ENCODE measurements at regions not wholly inside any gene's neighbourhood (a gene's known extent, or its start where the extent isn't known, plus 50 kb on each side); places are given as distances from the start of the nearest gene placed in this dataset.

DNA sequence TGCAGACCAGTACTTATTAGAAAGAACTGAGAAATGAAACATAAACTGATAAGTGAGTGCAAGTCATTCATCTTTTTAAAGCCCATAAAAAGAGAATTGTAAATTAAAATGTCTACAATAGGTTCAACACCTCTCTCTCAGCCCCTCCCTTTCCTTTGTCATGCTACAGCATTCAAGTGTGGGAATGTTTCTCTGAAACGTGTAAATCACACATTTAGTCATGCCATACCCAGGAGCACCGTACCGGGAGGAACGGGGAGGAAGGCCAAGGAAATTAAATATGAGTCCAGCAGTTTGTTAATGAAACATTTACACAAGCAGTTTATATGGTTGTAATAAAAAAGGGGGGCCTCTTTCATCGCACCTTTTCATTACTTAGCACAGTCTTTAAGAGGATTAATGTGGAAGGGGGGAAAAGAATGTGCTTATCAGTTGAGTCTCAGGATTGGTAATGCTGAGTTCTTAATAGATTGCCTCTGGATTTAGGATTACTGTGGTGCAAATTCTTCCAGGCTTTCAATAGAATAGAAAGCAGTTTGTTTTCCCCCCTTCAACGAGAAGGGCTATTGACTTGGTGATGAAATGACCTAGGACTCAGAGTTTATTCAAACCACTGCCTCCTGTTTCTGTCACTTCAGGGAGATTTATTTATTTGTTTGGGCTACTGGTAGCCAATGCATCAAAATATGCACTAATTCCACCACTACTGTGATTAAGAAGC, 176.0 kb upstream of the ZNF608 start:
- no peak for DNase-seq (ENCODE audit: low read depth)
- H3K4me3 ChIP-seq (ENCODE audit: low read length) = no peak overlapping the region

DNA sequence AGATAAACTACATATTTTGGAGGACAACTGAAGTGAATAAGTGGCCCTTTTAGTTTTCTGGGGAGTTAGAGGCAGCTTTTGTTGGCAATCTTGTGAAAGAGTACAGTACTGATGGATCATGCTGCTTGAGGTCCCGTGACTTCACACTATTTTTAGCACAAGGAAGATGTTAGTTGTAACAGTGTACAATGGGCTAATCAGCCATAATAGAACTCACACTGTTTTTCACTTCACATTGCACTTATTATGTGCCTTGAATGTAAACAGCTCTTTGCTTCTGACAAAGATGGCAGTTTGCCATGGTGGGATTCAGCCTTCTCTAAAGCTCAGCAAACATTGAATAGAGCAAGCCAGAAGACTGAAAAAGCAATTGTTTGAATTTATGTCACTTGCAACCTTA, 176.7 kb upstream of the ZNF608 start:
- no peak overlapping the region for H3K4me3 ChIP-seq (ENCODE audit: low read length)
- TF ChIP-seq, protein P1, sequence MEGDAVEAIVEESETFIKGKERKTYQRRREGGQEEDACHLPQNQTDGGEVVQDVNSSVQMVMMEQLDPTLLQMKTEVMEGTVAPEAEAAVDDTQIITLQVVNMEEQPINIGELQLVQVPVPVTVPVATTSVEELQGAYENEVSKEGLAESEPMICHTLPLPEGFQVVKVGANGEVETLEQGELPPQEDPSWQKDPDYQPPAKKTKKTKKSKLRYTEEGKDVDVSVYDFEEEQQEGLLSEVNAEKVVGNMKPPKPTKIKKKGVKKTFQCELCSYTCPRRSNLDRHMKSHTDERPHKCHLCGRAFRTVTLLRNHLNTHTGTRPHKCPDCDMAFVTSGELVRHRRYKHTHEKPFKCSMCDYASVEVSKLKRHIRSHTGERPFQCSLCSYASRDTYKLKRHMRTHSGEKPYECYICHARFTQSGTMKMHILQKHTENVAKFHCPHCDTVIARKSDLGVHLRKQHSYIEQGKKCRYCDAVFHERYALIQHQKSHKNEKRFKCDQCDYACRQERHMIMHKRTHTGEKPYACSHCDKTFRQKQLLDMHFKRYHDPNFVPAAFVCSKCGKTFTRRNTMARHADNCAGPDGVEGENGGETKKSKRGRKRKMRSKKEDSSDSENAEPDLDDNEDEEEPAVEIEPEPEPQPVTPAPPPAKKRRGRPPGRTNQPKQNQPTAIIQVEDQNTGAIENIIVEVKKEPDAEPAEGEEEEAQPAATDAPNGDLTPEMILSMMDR (conservative IDR thresholded peaks at IDR 0.05; ENCODE audit: low read length) = no peak
- peak; percentile 20 for DNase-seq (ENCODE audit: low read depth)

More for the DNA sequence above, 176.0 kb upstream of the ZNF608 start:
- TF ChIP-seq, protein P1 (conservative IDR thresholded peaks at IDR 0.05; ENCODE audit: low read length) = no peak

DNA sequence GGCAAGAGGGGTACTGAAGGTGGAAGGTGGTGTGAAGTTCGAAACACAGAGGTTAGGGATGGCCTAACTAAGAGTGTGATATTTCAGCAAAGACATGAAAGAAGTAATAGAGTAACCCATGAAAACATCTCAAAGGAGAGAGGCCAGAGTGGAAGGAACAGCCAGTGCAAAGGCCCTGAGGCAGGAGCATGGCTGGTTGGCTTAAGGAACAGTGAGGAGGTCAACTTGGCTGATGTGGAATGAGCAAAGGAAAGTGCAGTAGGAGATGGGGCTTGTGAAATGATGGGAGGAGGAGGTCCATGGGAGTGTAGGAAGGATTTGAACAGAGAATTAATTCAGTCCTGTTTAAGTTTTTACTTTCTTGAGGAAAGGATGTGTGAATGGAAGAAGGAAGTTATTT, 178.3 kb upstream of the ZNF608 start:
- DNase-seq (ENCODE audit: low read depth) = no peak
- H3K4me3 ChIP-seq (ENCODE audit: low read length) = no peak overlapping the region
- TF ChIP-seq, protein P1 (conservative IDR thresholded peaks at IDR 0.05; ENCODE audit: low read length) = no peak

DNA sequence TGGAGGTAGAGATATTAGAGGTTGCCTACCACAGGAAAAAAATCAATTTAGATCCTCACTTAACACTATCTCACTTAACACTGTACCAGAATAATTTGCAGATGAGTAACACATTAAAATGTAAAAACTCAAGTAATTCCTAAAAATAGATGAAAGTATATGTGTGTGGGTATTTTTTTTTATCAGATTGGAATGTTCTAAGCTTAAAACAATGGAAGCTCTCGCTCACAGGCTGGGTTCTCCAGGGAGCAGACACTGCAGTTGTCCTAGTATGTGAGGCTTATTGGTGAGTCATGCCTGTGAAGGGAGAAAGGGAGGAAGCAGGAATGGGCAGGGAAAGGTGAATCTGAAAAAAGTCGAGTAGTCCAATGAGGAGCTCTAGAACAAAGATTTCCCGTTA, 181.3 kb upstream of the ZNF608 start:
- peak; percentile 35 for DNase-seq (ENCODE audit: low read depth)
- no peak overlapping the region for H3K4me3 ChIP-seq (ENCODE audit: low read length)
- TF ChIP-seq, protein P1 (conservative IDR thresholded peaks at IDR 0.05; ENCODE audit: low read length) = no peak

DNA sequence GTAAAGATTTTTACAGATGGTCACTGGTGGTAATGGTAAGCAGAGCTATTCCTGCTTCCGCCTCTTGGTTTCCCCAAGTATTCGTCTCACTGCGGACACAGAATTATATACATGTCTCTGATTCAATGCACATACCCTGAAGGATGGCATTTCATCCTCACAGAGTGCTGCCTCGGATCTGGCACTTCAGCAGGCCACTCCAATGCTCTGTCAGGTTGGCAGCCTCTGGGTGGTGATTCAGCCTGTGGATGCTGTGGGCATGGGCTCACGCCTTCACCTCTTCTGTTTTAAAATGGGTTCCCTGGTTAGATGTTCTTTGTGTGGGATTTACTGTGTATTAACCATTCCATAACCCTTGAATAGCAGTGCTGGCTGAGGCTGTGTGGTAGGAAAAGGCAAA, 182.6 kb upstream of the ZNF608 start:
- no peak overlapping the region for H3K4me3 ChIP-seq (ENCODE audit: low read length)
- TF ChIP-seq, protein P1 (conservative IDR thresholded peaks at IDR 0.05; ENCODE audit: low read length) = no peak
- no peak for DNase-seq (ENCODE audit: low read depth)

DNA sequence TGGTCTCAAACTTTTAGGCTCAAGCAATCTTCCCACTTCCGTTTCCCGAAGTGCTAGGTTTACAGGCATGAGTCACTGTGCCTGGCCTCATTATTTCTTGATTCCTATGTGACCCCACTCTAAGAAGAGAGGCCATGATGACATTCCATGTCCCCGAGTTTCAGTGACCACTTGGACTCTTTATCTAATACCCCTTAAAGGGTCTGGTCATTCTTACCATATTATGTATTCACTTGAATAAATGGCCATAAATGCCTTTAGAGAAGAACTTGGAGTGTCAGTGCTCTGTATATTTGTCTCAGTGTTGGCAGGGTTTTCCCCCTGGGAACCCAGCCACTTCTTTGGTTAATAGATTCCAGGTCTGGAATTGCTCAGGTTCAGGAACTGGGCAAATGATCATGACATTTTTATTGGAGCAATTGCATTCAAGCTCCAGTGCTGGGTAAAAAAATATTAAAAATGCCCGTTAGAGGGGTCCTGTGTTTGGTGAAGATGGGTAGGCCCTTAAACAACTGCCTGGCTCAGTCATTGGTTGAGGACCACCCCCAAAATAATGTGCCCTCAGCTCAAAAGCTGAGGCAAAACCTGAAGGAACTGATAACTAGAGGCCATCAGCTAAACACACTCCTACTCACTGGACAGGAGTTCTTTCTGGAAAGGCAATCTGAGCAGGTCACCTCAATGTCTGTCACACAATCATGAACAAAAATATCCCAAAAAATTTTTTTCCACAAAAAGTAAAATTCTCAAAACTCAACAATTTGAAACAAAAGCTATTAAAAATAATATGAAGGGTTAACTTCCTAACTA, 186.6 kb upstream of the ZNF608 start:
- DNase-seq (ENCODE audit: low read depth) = peak; percentile 77
- no peak overlapping the region for H3K4me3 ChIP-seq (ENCODE audit: low read length)
- TF ChIP-seq, protein P1 (conservative IDR thresholded peaks at IDR 0.05; ENCODE audit: low read length) = no peak

DNA sequence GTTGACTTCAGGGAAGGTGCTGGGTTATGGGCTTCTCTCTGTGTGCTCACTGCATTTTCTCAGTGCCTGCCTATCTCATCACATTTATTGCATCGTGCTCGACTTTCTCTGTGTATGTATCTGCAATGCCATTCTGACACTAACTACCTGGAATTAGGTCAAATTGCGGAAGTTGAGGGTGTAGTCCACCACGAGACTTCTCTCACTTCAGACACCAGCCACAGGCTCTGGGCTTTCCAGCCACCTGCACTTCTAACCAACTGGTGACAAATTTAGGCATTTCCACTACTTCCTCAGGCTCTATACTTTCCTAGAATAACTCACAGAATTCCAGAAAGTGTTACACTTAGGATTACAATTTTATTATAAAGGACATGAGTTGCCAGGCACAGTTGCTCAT, 188.6 kb upstream of the ZNF608 start:
- TF ChIP-seq, protein P1 (conservative IDR thresholded peaks at IDR 0.05; ENCODE audit: low read length) = no peak
- no peak overlapping the region for H3K4me3 ChIP-seq (ENCODE audit: low read length)
- DNase-seq (ENCODE audit: low read depth) = no peak
